ENCODE measurements at regions not wholly inside any gene's neighbourhood (a gene's known extent, or its start where the extent isn't known, plus 50 kb on each side); places are given as distances from the start of the nearest gene placed in this dataset.

- Histone ChIP-seq H2AK5ac (ENCODE audit: low read depth, low read length) (no peak overlapping the region), H3K79me1 (ENCODE audit: low read depth, low read length) (no peaks in the 10 kb centered on the region), H3K9ac (ENCODE audit: low read depth, low read length, poor library complexity) (no peak overlapping the region), H4K8ac (ENCODE audit: low read depth, low read length) (no peak overlapping the region), H3K27me3 (ENCODE audit: control insufficient read depth in 3 of 3, insufficient read depth in 3 of 3, low read depth in 1 of 3, low read length in 3 of 3) (no peaks in the 10 kb centered on the region), H3K27ac (replicated peaks; ENCODE audit: low read length) (no peak overlapping the region), H3K4me3 (ENCODE audit: low read length in 2 of 2) (no peak overlapping the region), H3K18ac (ENCODE audit: low read length) (no peak overlapping the region), H2BK12ac (ENCODE audit: low read length) (no peak overlapping the region), H2AFZ (ENCODE audit: low read length) (no peak overlapping the region), H3K4me2 (ENCODE audit: insufficient read depth, low read length, poor library complexity, severe bottlenecking) (no peak overlapping the region), H3K14ac (ENCODE audit: low read length) (no peak overlapping the region), H4K91ac (ENCODE audit: low read depth, low read length, poor library complexity) (no peak overlapping the region), H2BK15ac (ENCODE audit: low read length) (no peak overlapping the region), H2BK5ac (ENCODE audit: low read length) (no peak overlapping the region), H3K23ac (ENCODE audit: low read depth, low read length, poor library complexity) (no peak overlapping the region), H2BK120ac (ENCODE audit: low read depth, low read length) (no peak overlapping the region), H3K4ac (ENCODE audit: low read length) (no peak overlapping the region), H3K4me1 (ENCODE audit: control insufficient read depth in 2 of 2, insufficient read depth in 1 of 2, low read depth in 1 of 2, low read length in 2 of 2) (no peaks in the 10 kb centered on the region), H3K36me3 (replicated peaks in 1 of 2; ENCODE audit: control insufficient read depth in 2 of 2, insufficient read depth in 2 of 2, low read length in 2 of 2) (no peaks in the 10 kb centered on the region), H3K9me3 (replicated peaks in 1 of 2; ENCODE audit: control insufficient read depth in 2 of 2, insufficient read depth in 1 of 2, low read depth in 1 of 2, low read length in 2 of 2) (no peaks in the 10 kb centered on the region)
- WGBS, 2 donors (ENCODE audit: extremely low coverage in 2 of 2, insufficient read length in 2 of 2, insufficient replicate concordance in 1 of 2): no CpG with 5 or more reads among the region's 8 CpGs
- DNase-seq (ENCODE audit: low spot score): no peak
Observed at GRCh38 chr1:221414772-221415539, 326.9 kb downstream of the DUSP10 start.

- H2BK12ac ChIP-seq (ENCODE audit: low read length): no peak overlapping the region
- DNase-seq (ENCODE audit: low spot score): no peak
- H3K79me1 ChIP-seq (ENCODE audit: low read depth, low read length): no peaks in the 10 kb centered on the region
- no peak overlapping the region for H2BK5ac ChIP-seq (ENCODE audit: low read length)
- no peak overlapping the region for H3K4me2 ChIP-seq (ENCODE audit: insufficient read depth, low read length, poor library complexity, severe bottlenecking)
- WGBS, 2 donors (ENCODE audit: extremely low coverage in 2 of 2, insufficient read length in 2 of 2, insufficient replicate concordance in 1 of 2): no CpG with 5 or more reads among the region's 1 CpG
- no peaks in the 10 kb centered on the region for H3K4me1 ChIP-seq (ENCODE audit: control insufficient read depth in 2 of 2, insufficient read depth in 1 of 2, low read depth in 1 of 2, low read length in 2 of 2)
- H3K14ac ChIP-seq (ENCODE audit: low read length): no peak overlapping the region
- H3K27ac ChIP-seq (replicated peaks; ENCODE audit: low read length): no peak overlapping the region
- H4K91ac ChIP-seq (ENCODE audit: low read depth, low read length, poor library complexity): no peak overlapping the region
- no peaks in the 10 kb centered on the region for H3K9me3 ChIP-seq (replicated peaks in 1 of 2; ENCODE audit: control insufficient read depth in 2 of 2, insufficient read depth in 1 of 2, low read depth in 1 of 2, low read length in 2 of 2)
- no peaks in the 10 kb centered on the region for H3K36me3 ChIP-seq (replicated peaks in 1 of 2; ENCODE audit: control insufficient read depth in 2 of 2, insufficient read depth in 2 of 2, low read length in 2 of 2)
- no peaks in the 10 kb centered on the region for H3K27me3 ChIP-seq (ENCODE audit: control insufficient read depth in 3 of 3, insufficient read depth in 3 of 3, low read depth in 1 of 3, low read length in 3 of 3)
- H2BK120ac ChIP-seq (ENCODE audit: low read depth, low read length): no peak overlapping the region
- no peak overlapping the region for H3K4ac ChIP-seq (ENCODE audit: low read length)
- H3K23ac ChIP-seq (ENCODE audit: low read depth, low read length, poor library complexity): no peak overlapping the region
- H2AFZ ChIP-seq (ENCODE audit: low read length): no peak overlapping the region
- H4K8ac ChIP-seq (ENCODE audit: low read depth, low read length): no peak overlapping the region
- no peak overlapping the region for H3K18ac ChIP-seq (ENCODE audit: low read length)
- no peak overlapping the region for H2AK5ac ChIP-seq (ENCODE audit: low read depth, low read length)
- no peak overlapping the region for H3K4me3 ChIP-seq (ENCODE audit: low read length in 2 of 2)
- H3K9ac ChIP-seq (ENCODE audit: low read depth, low read length, poor library complexity): no peak overlapping the region
- H2BK15ac ChIP-seq (ENCODE audit: low read length): no peak overlapping the region
Observed at GRCh38 chr1:221415651-221416050, 326.2 kb downstream of the DUSP10 start.

- Histone ChIP-seq H3K4me1 (ENCODE audit: control insufficient read depth in 2 of 2, insufficient read depth in 1 of 2, low read depth in 1 of 2, low read length in 2 of 2) (no peaks in the 10 kb centered on the region), H2BK15ac (ENCODE audit: low read length) (no peak overlapping the region), H3K14ac (ENCODE audit: low read length) (no peak overlapping the region), H3K18ac (ENCODE audit: low read length) (no peak overlapping the region), H3K23ac (ENCODE audit: low read depth, low read length, poor library complexity) (no peak overlapping the region), H3K27me3 (ENCODE audit: control insufficient read depth in 3 of 3, insufficient read depth in 3 of 3, low read depth in 1 of 3, low read length in 3 of 3) (no peaks in the 10 kb centered on the region), H3K79me1 (ENCODE audit: low read depth, low read length) (no peaks in the 10 kb centered on the region), H3K9ac (ENCODE audit: low read depth, low read length, poor library complexity) (no peak overlapping the region), H4K91ac (ENCODE audit: low read depth, low read length, poor library complexity) (no peak overlapping the region), H2BK120ac (ENCODE audit: low read depth, low read length) (no peak overlapping the region), H3K9me3 (replicated peaks in 1 of 2; ENCODE audit: control insufficient read depth in 2 of 2, insufficient read depth in 1 of 2, low read depth in 1 of 2, low read length in 2 of 2) (no peaks in the 10 kb centered on the region), H3K36me3 (replicated peaks in 1 of 2; ENCODE audit: control insufficient read depth in 2 of 2, insufficient read depth in 2 of 2, low read length in 2 of 2) (no peaks in the 10 kb centered on the region), H3K27ac (replicated peaks; ENCODE audit: low read length) (no peak overlapping the region), H3K4ac (ENCODE audit: low read length) (no peak overlapping the region), H2BK5ac (ENCODE audit: low read length) (no peak overlapping the region), H4K8ac (ENCODE audit: low read depth, low read length) (no peak overlapping the region), H3K4me2 (ENCODE audit: insufficient read depth, low read length, poor library complexity, severe bottlenecking) (no peak overlapping the region), H2AFZ (ENCODE audit: low read length) (no peak overlapping the region), H2AK5ac (ENCODE audit: low read depth, low read length) (no peak overlapping the region), H3K4me3 (ENCODE audit: low read length in 2 of 2) (no peak overlapping the region), H2BK12ac (ENCODE audit: low read length) (no peak overlapping the region)
- no CpG with 5 or more reads among the region's 4 CpGs for WGBS, 2 donors (ENCODE audit: extremely low coverage in 2 of 2, insufficient read length in 2 of 2, insufficient replicate concordance in 1 of 2)
- DNase-seq (ENCODE audit: low spot score): no peak
Observed at GRCh38 chr1:221416142-221416541, 325.7 kb downstream of the DUSP10 start.

GRCh38 chr1:221416723-221417122, 325.2 kb downstream of the DUSP10 start:
- Histone ChIP-seq H3K27ac (replicated peaks; ENCODE audit: low read length) (no peak overlapping the region), H3K9me3 (replicated peaks in 1 of 2; ENCODE audit: control insufficient read depth in 2 of 2, insufficient read depth in 1 of 2, low read depth in 1 of 2, low read length in 2 of 2) (no peaks in the 10 kb centered on the region), H2AK5ac (ENCODE audit: low read depth, low read length) (no peak overlapping the region), H3K23ac (ENCODE audit: low read depth, low read length, poor library complexity) (no peak overlapping the region), H3K4ac (ENCODE audit: low read length) (no peak overlapping the region), H2BK120ac (ENCODE audit: low read depth, low read length) (no peak overlapping the region), H4K8ac (ENCODE audit: low read depth, low read length) (no peak overlapping the region), H3K9ac (ENCODE audit: low read depth, low read length, poor library complexity) (no peak overlapping the region), H3K18ac (ENCODE audit: low read length) (no peak overlapping the region), H3K27me3 (ENCODE audit: control insufficient read depth in 3 of 3, insufficient read depth in 3 of 3, low read depth in 1 of 3, low read length in 3 of 3) (no peaks in the 10 kb centered on the region), H3K4me1 (ENCODE audit: control insufficient read depth in 2 of 2, insufficient read depth in 1 of 2, low read depth in 1 of 2, low read length in 2 of 2) (no peaks in the 10 kb centered on the region), H2BK12ac (ENCODE audit: low read length) (no peak overlapping the region), H3K4me2 (ENCODE audit: insufficient read depth, low read length, poor library complexity, severe bottlenecking) (no peak overlapping the region), H2BK15ac (ENCODE audit: low read length) (no peak overlapping the region), H3K14ac (ENCODE audit: low read length) (no peak overlapping the region), H2AFZ (ENCODE audit: low read length) (no peak overlapping the region), H3K4me3 (ENCODE audit: low read length in 2 of 2) (no peak overlapping the region), H4K91ac (ENCODE audit: low read depth, low read length, poor library complexity) (no peak overlapping the region), H3K79me1 (ENCODE audit: low read depth, low read length) (no peaks in the 10 kb centered on the region), H2BK5ac (ENCODE audit: low read length) (no peak overlapping the region), H3K36me3 (replicated peaks in 1 of 2; ENCODE audit: control insufficient read depth in 2 of 2, insufficient read depth in 2 of 2, low read length in 2 of 2) (no peaks in the 10 kb centered on the region)
- no peak for DNase-seq (ENCODE audit: low spot score)

Measured in neuronal stem cell (in vitro differentiated cells).